Hindlimb muscle (tissue), 1 donor: ENCODE measurements at regions not wholly inside any gene's neighbourhood (a gene's known extent, or its start where the extent isn't known, plus 50 kb on each side); places are given as distances from the start of the nearest gene placed in this dataset.
"Not testable (repeated sequence)": the region's sequence is repeated elsewhere in the genome, so short reads cannot be mapped to it uniquely, and the experiment has no call there.

Experiments
- DNase-seq: peaks from one replicate; pipeline ENCODE4 v3.0.0-alpha.2; 2013

- DNase-seq = no peak
These were observed 395.7 kb upstream of the ACTBL2 start for GRCh38 chr5:57878301-57878722.

- no peak for DNase-seq
These were observed 388.9 kb upstream of the ACTBL2 start for GRCh38 chr5:57871496-57871895.

GRCh38 chr5:57870267-57870666, 387.7 kb upstream of the ACTBL2 start:
- not testable (repeated sequence) for DNase-seq

- DNase-seq = no peak
These were observed 381.1 kb upstream of the ACTBL2 start for GRCh38 chr5:57863661-57864060.

- DNase-seq = no peak
These were observed 380.3 kb upstream of the ACTBL2 start for GRCh38 chr5:57862942-57863341.

- DNase-seq = no peak
These were observed 379.9 kb upstream of the ACTBL2 start for GRCh38 chr5:57862471-57862911.

- no peak for DNase-seq
These were observed 377.0 kb upstream of the ACTBL2 start for GRCh38 chr5:57859626-57860025.

GRCh38 chr5:57858905-57859304, 376.3 kb upstream of the ACTBL2 start:
- no peak for DNase-seq

GRCh38 chr5:57857696-57858095, 375.1 kb upstream of the ACTBL2 start:
- no peak for DNase-seq

- no peak for DNase-seq
These were observed 373.2 kb upstream of the ACTBL2 start for GRCh38 chr5:57855831-57856230.

- no peak for DNase-seq
These were observed 371.5 kb upstream of the ACTBL2 start for GRCh38 chr5:57853929-57854697.

GRCh38 chr5:57850109-57850508, 367.5 kb upstream of the ACTBL2 start:
- DNase-seq = no peak

- no peak for DNase-seq
These were observed 362.4 kb upstream of the ACTBL2 start for GRCh38 chr5:57845025-57845424.

- no peak for DNase-seq
These were observed 361.8 kb upstream of the ACTBL2 start for GRCh38 chr5:57844410-57844809.

GRCh38 chr5:57843059-57843367, 360.4 kb upstream of the ACTBL2 start:
- DNase-seq = no peak

- no peak for DNase-seq
These were observed 359.9 kb upstream of the ACTBL2 start for GRCh38 chr5:57842364-57843058.

GRCh38 chr5:57841676-57842363, 359.2 kb upstream of the ACTBL2 start:
- peak; percentile 49 for DNase-seq

GRCh38 chr5:57839437-57840079, 356.9 kb upstream of the ACTBL2 start:
- no peak for DNase-seq

- DNase-seq = no peak
These were observed 356.4 kb upstream of the ACTBL2 start for GRCh38 chr5:57839025-57839424.

- DNase-seq = no peak
These were observed 354.3 kb upstream of the ACTBL2 start for GRCh38 chr5:57836921-57837320.

GRCh38 chr5:57836331-57836730, 353.7 kb upstream of the ACTBL2 start:
- DNase-seq = no peak

GRCh38 chr5:57834829-57835608, 352.4 kb upstream of the ACTBL2 start:
- DNase-seq = no peak
